ENCODE measurements at regions not wholly inside any gene's neighbourhood (a gene's known extent, or its start where the extent isn't known, plus 50 kb on each side); places are given as distances from the start of the nearest gene placed in this dataset.

DNA sequence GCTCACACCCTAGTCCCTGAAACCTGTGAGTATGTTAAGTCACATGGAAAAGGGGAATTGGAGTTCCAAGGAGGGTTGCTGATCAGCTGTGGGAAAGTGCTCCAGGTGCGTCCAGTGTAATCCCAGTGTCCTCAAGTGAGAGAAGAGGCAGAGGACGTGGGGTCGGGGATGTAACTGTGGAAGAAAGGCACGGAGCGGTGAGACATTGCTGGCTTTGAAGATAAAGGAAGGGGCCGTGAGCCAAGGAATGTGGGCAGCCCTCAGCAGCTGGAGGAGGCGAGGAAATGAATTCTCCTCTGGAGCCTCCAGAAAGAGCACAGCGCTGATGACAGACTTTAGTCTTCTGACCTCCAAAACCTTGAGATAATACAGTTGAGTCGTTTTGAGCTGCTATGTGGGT lies 191.6 kb upstream of the TMEM132C start:
- TF ChIP-seq SRF (IDR thresholded peaks at IDR 0.05; ENCODE audit: low read depth, low read length) (no peak), POLR2A (IDR thresholded peaks at IDR 0.05; ENCODE audit: control extremely low read depth in 1 of 2, low read depth in 2 of 2, low read length in 2 of 2) (no peak), POLR2AphosphoS5 (IDR thresholded peaks at IDR 0.05; ENCODE audit: low read depth, low read length) (no peak), TAF1 (IDR thresholded peaks at IDR 0.05; ENCODE audit: low read depth, low read length) (no peak), EP300 (IDR thresholded peaks at IDR 0.05; ENCODE audit: borderline replicate concordance in 1 of 2, low read depth in 2 of 2, low read length in 2 of 2) (no peak), USF2 (IDR thresholded peaks at IDR 0.05; ENCODE audit: low read length) (no peak)
- TF ChIP-seq, protein P1, sequence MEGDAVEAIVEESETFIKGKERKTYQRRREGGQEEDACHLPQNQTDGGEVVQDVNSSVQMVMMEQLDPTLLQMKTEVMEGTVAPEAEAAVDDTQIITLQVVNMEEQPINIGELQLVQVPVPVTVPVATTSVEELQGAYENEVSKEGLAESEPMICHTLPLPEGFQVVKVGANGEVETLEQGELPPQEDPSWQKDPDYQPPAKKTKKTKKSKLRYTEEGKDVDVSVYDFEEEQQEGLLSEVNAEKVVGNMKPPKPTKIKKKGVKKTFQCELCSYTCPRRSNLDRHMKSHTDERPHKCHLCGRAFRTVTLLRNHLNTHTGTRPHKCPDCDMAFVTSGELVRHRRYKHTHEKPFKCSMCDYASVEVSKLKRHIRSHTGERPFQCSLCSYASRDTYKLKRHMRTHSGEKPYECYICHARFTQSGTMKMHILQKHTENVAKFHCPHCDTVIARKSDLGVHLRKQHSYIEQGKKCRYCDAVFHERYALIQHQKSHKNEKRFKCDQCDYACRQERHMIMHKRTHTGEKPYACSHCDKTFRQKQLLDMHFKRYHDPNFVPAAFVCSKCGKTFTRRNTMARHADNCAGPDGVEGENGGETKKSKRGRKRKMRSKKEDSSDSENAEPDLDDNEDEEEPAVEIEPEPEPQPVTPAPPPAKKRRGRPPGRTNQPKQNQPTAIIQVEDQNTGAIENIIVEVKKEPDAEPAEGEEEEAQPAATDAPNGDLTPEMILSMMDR (IDR thresholded peaks at IDR 0.05; ENCODE audit: control extremely low read depth in 1 of 3, insufficient read depth in 1 of 3, low read depth in 1 of 3, low read length in 3 of 3) = no peak
